GM21390 (cell line): ENCODE measurements at regions not wholly inside any gene's neighbourhood (a gene's known extent, or its start where the extent isn't known, plus 50 kb on each side); places are given as distances from the start of the nearest gene placed in this dataset.

Source experiments
- ATAC-seq: cut with Tn5 transposase; IDR thresholded peaks from one replicate; pipeline ENCODE4 v1.9.1; 2021; ENCODE audit not compliant: unreplicated experiment

DNA sequence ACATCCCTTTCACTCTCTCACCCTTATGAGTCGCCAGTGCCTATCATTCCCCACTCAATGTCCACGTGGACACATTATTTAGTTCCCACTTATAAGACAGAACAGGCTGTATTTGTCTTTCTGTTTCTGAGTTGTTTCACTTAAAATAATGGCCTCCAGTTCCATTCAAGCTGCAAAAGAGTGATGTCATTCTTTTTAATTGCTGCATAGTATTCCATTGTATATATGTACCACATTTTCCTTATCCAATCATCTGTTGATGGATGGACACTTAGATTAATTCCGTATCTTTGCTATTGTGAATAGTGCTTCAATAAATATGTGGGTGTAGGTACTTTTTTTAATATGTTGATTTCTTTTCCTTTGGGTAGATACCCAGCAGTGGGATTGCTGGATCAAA is 79.1 kb downstream of the ZNF365 start:
- no peak for ATAC-seq

DNA sequence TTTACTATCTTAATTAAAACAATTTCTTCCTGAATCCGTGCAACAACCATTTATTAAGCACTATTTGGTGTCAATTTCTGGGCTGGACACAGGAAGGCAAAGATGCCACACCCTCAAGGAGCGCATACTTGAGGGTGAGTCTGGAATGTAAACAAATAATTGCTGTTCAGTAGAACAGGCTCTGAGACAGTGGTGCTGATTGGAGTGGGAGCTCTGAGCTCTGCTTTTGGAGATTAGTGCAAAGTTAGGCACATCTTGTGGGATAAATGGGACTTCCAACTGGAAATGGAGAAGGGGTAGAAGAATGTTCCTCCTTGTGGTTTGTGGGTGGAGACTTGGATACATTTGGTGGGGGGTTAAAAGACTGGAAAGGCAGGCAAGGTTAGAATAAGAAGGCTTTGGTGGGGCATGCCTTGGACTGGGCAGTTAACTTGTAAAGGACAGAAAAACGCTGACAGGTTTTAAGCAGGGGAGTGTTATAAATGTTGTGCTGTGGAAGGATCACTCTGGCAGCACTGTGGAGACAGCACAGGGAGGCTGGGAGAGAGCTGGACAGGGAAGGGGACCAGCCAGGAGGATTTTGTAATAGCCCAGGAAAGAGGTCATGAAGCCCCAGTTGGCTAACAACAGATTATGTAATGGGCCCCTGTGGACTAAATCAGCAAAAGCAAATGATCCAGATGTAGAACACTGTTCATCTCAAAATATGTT is 80.7 kb downstream of the ZNF365 start:
- no peak for ATAC-seq

GRCh38 chr10:62456611-62457101 is 82.5 kb downstream of the ZNF365 start:
- peak; percentile 98 for ATAC-seq

GRCh38 chr10:62457196-62457595 is 83.0 kb downstream of the ZNF365 start:
- ATAC-seq: peak; percentile 2

- peak; percentile 37 for ATAC-seq
Measured at GRCh38 chr10:62457598-62457997, 83.4 kb downstream of the ZNF365 start.

DNA sequence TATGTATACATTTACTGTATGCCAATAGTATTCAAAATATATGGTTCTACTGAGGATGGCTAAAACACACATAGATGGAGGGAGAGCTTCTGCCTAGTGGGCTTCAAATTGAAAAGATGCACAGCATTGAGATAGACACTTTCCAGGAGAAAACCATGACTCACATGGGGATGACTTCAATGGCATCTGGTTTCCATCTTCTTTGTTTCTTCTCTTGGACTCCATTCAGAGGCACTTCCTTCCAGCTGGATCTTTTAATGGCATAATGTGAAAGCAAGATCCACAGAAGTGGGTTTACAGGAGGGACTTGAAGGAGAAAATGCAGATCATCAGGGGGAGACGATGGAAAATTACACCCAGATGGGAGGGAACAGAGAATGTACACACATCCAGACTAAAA is 84.9 kb downstream of the ZNF365 start:
- ATAC-seq: no peak

- no peak for ATAC-seq
Measured at GRCh38 chr10:62459500-62459899, 85.3 kb downstream of the ZNF365 start.

GRCh38 chr10:62460393-62460792 is 86.2 kb downstream of the ZNF365 start:
- ATAC-seq: peak; percentile 40

DNA sequence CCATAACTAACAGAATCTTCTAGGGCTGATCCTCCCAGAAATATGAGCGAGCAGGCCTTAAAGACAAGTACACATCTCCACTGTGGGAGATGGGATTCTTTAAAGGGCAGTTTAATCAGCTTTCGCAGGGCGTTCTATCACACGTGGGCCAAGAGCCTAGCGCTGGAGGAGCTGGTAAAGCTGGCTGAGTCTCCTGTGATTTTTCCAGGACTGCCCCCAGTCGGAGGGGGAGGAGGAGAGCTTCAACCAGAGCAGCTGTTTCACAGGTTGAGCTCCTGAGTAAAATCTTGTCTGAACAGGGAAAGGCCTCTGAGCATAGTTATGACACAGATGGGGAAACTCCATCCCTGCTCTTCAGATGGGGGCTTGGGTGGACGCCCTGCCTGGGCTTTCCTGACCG is 87.0 kb downstream of the ZNF365 start:
- no peak for ATAC-seq

- ATAC-seq: no peak
Measured at GRCh38 chr10:62462461-62462860, 88.3 kb downstream of the ZNF365 start.

- no peak for ATAC-seq
Measured at GRCh38 chr10:62463364-62463763, 89.2 kb downstream of the ZNF365 start.

- ATAC-seq: no peak
Measured at GRCh38 chr10:62464308-62464707, 90.1 kb downstream of the ZNF365 start.

DNA sequence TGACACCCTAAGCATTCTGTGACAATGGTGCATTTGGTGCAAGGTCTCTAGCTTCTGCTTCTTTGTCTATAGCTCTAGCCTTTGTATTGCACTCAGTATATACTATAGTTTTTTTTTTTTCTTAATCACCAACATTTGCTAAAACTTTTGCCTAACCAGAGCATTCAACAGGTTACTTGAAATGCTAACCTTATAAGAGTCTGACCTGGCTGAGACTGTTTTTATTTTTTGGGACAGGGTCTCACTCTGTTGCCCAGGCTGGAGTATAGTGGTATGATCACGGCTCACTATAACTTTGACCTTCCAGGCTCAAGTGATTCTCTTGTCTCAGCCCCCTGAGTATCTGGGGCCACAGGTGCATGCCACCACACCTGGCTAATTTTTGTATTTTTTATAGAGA is 92.4 kb downstream of the ZNF365 start:
- no peak for ATAC-seq

DNA sequence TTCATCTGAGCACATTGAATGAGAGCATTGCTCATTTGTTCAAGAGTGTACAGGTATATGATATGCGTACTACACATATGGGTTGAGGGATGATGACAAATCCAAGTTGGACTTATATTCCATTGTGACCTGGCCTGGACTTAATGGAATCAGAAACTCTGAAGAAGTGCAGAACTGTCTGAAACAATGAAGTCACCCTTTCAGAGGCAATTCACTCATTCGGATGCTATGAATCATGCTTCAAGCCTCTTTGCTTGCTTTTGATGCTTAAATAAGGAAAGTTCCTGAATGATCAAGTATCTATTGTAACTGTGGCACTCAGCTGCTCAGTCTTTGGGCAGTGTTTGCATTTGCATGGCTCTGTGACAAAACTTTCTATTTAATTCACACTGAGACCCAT is 93.4 kb downstream of the ZNF365 start:
- ATAC-seq: no peak

- ATAC-seq: no peak
Measured at GRCh38 chr10:62471711-62472110, 97.5 kb downstream of the ZNF365 start.

GRCh38 chr10:62473241-62473640 is 99.1 kb downstream of the ZNF365 start:
- no peak for ATAC-seq

GRCh38 chr10:62475551-62475950 is 101.4 kb downstream of the ZNF365 start:
- ATAC-seq: no peak

- ATAC-seq: no peak
Measured at GRCh38 chr10:62479523-62479922, 105.4 kb downstream of the ZNF365 start.

DNA sequence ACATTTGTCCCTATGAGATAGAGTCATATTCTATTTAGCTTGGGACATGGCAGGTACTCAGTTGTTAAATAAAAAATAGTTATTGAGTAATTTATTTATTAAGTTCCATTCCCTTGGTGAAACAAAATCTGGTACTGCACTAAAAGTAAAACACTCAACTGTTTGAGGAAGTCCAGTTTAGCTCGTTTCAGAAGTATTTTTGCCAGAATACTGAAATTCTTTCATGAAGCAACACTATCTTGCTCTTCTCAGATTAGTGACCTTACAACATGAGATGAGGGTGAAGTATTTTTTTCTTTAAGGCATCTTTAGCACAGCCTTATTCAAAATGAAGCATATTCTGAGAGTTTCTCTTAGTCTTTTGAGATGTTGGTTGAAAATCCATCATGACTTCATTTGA is 106.0 kb downstream of the ZNF365 start:
- no peak for ATAC-seq

GRCh38 chr10:62482581-62482980 is 108.4 kb downstream of the ZNF365 start:
- ATAC-seq: no peak

GRCh38 chr10:62491597-62491996 is 117.4 kb downstream of the ZNF365 start:
- ATAC-seq: no peak

- no peak for ATAC-seq
Measured at GRCh38 chr10:62492012-62492869, 118.1 kb downstream of the ZNF365 start.
